GM18867 (cell line): ENCODE measurements at regions not wholly inside any gene's neighbourhood (a gene's known extent, or its start where the extent isn't known, plus 50 kb on each side); places are given as distances from the start of the nearest gene placed in this dataset.
"Not testable (repeated sequence)": the region's sequence is repeated elsewhere in the genome, so short reads cannot be mapped to it uniquely, and the experiment has no call there.

Source experiments
- ATAC-seq: cut with Tn5 transposase; IDR thresholded peaks from one replicate; pipeline ENCODE4 v1.9.1; 2021; ENCODE audit warnings: mild to moderate bottlenecking, moderate library complexity; ENCODE audit not compliant: unreplicated experiment

DNA sequence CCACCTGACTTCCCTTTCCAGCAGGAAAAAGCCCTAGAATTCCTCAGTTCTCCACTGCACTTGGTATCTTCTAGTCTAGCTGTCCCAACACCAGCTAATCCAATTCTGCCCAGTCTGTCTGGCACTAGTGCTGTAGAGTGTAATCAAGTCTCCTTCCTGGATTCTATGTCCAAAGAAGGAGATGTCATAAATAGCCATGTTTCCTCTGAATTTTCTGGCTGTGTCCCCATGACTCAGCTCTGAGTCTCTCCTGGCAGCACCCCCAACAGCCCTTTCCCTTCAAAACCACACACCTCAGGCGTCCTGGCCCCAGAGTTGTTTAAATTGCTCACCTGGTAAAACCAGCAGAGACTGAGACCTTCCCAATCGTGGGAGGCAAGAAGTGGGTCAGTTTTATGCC lies 197.2 kb downstream of the GRXCR1 start:
- no peak for ATAC-seq

DNA sequence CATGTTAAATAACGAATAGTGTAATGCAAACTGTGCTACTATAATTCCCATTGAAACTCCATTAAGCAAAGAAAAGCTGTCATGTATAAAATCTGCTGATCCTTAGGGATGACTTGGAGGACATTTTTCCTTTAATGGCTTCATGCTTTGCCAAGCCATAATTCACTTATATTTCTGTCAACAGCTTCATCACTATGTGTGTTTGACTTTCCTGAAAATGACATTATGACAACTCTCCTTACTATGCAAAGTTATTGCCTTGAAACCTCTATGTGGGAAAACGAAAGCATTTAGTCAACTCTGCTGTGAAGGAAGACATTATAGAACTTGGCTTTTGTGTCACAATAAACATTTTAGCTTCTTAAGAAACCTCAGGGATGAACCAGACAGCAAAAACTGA lies 210.5 kb downstream of the GRXCR1 start:
- ATAC-seq = peak; percentile 55

DNA sequence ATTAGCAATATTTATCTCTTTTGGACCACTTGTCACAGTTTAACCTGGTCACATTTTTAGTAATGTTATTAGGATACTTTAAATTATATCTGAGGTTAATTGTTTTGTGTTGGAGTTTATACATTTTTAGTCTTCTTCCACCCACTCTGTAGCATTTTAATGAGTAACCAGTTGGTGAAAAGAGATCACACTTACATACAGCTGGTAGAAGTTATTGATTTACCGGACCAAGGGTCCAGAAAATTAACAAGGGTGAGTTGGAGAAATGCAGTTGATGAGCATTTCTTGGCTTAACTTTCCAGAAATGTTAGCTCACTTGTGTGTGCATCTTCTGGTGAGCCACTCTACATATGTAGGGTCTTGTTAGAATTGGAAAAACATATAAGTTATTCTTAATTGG lies 219.6 kb downstream of the GRXCR1 start:
- ATAC-seq = no peak

DNA sequence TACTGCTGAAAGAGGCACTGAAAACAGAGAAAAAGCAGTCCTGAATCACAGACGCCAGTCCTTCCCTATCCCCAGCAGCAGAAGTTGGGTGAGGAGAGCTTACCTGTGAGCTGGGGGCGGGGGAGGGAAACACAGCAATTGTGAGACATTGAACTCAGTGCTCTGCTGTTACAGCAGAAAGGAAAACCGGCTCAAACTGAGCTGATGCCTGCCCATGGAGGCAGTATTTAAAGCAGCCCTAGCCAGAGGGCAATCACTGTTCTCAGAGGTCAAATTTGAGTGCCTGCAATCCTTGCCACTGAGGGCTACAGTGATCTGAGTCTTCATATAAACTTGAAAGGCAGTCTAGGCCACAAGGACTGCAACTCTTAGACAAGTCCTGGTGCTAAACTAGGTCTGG lies 220.7 kb downstream of the GRXCR1 start:
- ATAC-seq = no peak

DNA sequence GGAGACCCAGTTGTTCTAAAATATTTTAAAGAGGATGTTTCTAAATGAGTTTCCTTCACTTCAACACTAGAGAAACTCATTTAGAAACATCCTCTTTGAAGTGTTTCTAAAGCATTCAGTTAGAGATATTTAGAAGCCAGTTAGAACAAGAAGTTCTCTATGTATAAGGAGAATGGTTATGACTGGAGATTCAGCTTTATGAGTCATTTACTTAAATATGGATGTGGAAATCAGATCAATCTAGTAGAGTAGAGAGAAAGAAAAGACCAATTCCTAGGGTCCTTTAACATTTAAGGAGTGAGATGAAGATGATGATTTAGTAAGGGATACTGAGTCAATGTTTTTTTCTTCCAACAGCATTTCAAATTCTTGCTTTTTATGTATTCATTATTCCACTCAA lies 234.1 kb downstream of the GRXCR1 start:
- no peak for ATAC-seq

DNA sequence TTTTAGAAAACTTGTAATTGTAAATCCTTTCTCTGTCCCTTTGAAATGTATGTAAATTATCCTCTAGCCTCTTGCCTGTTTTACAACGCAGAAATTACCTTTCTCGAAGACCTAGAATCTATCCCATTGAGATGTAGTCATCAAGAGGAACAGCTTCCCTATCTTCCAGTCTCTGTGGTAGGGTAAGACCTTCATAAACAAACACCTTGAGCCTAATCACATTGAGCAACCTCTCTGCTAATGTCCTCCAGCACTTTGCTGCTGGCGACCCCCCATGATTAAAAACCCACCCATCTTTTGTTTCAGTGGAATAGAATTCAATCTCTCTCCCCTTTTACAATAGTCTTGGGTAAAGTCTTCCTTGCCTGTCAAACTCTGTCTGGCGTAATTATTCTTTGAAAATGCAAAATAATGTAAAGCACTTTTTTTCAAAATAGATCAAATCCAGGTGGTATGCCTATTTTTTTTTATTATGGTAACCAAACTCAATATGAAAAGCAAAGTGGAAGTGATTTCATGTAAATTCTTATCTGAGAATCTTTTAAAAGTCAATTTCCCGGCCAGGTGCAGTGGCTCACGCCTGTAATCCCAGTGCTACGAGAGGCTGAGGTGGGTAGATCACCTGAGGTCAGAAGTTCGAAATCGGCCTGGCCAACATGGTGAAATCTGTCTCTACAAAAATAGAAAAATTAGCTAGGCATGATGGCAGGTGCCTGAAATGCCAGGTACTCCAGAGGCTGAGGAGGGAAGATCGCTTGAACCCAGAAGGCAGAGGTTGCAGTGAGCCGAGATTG lies 237.9 kb downstream of the GRXCR1 start:
- ATAC-seq = no peak

DNA sequence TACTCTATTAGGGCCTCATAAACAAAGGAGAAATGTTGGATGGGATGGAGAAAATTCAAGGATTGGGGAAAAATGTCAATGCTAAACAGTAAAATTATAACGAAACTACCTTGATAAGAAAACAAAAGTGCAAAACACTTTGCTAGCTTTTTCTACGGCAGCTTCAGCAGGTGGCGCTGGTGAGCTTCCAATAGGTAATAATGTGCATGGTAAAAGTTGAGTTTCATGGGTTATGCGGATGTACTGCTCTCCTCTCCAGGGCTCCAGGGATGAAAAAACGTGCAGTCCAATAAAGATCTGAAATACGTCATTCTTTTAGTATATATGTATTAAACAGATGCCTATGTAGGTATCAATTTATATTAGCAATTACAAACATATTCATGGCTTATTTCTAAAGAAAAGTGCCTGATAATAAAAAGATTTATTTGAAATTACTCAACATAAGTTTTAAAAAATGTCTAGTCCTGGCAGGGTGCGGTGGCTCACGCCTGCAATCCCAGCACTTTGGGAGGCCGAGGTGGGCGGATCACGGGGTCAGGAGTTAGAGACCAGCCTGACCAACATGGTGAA lies 239.6 kb downstream of the GRXCR1 start:
- ATAC-seq = peak; percentile 81

DNA sequence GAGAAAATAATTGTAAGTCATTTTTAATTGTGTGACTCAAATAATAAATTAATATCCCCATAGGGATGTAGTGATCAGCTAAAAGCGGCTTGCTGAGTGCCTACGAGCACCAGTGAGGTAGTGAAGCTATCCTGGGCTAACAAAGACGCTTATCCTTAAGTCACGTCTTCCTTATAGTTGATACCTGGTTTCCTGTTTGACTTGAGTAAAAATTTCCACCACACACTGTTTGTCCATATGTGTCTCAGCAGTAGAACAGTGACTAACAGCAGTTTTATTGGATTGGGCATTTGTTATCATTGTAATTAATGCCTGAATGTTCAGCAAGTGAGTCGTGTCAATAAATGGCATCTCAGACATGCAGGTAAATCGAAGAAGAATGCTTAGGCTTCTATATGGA lies 241.1 kb downstream of the GRXCR1 start:
- no peak for ATAC-seq

DNA sequence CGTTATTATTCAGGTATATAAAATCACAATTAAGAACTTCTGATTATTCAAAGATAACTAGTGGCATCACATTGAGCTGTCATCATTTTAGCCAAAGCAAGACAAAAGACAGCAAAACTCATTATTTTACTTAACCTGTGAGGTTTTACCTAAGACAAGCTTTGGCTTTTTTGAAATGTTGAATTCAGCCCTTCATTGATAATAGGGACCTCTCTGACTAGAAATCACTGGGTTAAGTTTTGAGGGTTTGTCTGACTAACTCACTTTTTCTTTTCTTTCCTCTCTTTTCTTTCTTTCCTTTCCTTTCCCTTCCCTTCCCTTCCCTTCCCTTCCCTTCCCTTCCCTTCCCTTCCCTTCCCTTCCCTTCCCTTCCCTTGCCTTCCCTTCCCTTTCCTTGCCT lies 244.2 kb downstream of the GRXCR1 start:
- no peak for ATAC-seq

DNA sequence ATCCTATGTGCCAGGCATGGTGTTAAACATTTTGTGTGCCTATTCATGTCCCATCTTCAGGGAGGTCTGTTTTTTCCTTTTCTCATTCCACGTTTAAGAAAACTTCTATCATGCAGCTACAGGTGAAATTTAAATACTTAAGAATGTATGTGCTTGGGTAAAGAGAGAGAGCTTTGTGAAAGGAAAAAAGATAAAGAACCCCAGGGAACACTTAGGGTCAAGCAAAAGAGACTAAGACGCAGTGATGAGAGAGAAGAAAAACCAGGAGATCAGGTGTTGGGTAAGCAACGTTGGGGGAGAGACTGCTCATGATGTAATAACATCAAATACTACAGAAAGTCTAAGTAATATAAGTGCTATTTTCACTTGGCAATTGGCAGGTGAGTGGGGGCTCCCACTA lies 253.7 kb downstream of the GRXCR1 start:
- ATAC-seq = no peak

DNA sequence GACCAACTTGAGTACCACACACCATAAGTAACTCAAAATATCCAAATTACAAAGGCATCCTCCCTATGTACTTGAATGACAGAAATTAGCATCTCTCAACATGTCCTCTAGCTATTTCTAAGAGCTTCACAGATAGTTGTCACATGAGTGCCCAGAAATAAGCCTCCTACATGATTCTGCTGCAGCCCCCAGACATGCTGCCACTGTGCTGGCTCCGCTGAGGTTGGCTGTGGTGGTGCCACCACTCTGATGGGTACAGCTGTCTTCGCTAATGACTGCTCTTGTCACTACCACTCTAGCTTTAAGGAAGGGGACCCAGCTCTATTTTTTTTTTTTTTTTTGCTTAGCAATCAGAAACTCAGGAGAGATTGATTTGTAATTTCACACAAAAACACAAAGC lies 256.0 kb downstream of the GRXCR1 start:
- ATAC-seq = no peak

DNA sequence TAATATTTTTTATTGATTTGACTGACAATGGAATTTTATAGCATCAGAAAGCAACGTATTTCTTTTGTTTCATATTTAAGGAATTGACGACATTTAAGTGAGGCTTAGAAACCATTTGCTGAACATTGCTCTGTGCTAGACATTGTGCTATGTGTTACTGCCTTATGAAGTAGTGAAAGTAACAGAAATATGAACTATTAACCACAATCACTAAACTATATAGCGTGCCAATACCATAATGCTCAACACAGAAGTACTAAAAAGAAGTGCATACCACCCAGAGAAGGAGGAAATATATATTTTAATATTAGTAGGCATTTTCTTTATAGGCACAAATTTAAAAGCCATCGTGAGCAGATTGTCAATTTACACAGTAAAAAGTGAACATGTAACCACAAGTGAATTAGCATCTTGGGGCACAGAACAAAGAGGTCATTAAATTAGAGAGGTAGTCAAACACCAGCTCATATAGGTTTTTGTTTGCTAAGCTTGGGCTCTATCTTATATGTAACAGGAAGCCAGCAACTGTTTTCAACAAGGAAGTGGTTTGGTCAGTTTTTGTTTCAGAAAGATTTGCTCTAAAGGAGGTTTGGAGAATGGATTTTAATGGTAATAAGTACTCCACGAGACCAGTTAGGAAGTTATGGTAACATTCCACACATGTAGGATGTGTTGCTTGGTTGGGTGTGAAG lies 270.7 kb downstream of the GRXCR1 start:
- peak; percentile 42 for ATAC-seq

DNA sequence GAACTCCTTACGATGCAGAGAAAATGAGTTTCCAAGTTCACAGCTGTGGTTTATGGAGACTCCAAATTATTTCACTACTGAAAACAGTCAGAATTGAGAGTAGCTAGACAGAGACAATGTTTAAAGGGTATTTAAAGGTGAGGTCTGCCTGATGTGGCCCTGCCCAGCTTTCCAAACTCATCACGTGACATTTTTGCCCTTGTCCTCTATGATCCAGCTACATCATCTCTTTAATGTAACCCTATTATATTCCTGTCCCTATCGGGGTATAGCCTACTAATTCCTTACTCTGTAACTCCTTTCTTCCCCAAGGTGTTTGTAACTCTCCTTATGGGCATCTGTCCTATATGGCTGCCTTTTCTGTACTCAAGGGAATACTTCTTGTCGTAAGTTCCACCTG lies 297.2 kb downstream of the GRXCR1 start:
- no peak for ATAC-seq

DNA sequence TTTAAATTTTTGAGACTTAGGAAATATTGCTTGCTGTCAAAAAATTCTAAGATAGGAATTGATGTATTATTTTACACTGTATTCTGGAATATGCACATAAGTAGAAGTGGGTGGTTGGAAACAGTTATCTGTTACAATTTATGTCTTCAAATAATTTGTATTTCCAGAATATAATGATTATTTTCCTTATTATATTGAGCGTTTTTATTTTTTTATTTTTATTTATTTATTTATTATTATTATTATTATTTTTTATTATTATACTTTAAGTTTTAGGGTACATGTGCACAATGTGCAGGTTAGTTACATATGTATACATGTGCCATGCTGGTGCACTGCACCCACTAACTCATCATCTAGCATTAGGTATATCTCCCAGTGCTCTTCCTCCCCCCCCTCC lies 320.1 kb downstream of the GRXCR1 start:
- not testable (repeated sequence) for ATAC-seq

DNA sequence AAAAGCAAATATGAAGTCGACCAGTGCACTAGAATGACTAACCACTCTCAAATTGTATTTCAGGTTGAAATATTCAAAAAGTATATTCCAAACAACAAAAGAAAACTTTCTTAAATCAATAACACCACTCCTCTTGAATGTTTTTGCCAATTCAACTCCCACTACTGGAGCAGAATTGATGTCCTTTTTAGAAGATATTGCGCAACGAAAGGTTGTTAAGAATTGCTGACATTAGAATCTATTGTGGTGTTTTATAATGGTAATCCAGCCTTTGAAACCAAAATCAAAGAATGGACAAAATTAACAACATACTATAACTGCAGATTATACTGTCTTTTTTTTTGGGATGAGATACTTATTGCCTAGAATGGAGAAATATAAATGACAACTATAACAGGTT lies 331.3 kb downstream of the GRXCR1 start:
- no peak for ATAC-seq

DNA sequence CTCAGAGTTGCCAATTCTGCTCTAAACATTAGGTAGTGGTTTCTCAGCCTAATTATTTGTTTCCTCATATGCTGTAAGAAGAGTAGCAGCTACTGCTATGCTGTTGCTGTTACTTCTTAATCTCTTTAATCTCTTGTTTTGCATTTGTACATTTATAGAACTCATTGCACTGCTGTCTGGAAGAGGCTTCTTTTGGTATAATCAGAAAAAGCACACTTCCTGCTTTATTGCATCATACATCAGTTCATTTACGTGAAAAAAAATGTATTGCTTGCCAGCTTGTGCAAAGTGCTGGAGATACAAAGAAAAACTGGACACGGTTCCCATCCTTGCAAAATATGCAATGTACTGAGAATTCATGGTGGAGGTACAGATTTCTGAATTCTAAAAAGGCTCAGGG lies 332.0 kb downstream of the GRXCR1 start:
- no peak for ATAC-seq

DNA sequence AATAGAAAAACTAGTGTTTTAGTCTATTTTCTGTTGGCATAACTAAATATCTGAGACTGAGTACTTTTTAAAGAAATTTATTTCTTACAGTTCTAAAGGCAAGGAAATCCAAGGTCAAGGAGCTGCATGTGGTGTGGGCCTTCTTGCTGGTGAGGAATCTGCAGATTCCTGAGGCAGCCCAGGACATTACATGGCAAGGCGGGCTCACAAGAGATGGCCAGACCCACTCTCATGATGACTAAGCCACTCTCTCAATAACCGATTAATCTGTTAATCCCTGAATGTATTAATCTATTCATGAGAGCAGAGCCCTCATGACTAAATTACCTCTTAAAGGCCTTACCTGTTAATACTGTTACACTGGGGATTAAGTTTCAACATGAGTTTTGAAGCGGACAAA lies 340.8 kb downstream of the GRXCR1 start:
- no peak for ATAC-seq

DNA sequence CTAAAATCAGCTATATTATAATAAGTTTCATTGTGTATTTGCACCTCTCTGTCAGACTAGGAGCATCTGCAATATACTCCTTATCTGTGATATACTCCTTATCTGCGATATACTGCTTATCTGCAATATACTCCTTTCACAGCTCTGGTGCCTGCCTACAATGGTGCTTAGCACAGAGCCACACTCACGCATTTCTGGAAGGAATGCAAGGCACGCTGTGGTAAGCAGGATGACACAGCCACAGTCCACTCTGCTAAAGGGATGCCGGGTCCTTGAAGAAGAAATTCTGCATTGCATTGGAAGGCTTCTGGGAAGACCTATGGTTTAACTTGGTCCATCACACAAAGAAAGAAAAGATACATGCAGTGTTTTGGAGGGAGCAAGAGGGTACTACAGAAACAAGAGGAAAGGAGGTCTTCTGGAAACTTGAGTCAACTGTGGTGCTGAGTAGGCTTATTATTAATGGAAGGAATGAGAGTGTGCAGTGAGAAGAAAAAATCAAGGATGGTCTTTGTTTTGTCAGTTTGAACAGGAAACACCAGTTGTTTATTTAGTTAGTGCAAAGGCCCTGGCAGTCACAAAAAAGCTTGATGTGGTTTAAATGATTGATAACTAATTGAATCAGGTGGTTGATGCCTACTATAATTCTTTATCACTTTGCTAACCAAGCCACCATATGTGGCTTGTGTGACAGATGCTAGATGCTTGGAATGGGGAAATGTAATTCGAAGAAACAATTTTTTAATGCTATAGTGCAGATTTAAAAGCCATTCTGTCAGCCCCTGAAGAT lies 342.3 kb downstream of the GRXCR1 start:
- no peak for ATAC-seq

DNA sequence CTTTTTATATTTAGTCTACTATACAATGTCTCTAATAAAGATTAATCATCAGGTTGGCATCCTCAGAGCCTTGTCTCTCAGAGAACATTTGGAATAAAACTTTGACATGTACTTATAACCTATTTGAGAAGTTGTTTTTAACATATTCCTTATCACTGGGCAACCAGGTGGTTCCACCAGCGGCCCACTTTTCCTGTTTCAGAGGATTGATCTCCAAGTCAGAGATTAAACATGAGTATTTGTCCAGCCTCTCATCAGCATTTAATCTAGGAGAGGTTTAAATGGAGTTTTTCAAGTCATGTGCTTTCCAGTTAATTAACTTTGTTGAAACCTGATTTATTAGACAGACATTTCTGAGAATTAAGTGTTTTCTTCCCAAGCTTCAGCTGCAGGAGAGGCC lies 345.5 kb downstream of the GRXCR1 start:
- ATAC-seq = no peak

DNA sequence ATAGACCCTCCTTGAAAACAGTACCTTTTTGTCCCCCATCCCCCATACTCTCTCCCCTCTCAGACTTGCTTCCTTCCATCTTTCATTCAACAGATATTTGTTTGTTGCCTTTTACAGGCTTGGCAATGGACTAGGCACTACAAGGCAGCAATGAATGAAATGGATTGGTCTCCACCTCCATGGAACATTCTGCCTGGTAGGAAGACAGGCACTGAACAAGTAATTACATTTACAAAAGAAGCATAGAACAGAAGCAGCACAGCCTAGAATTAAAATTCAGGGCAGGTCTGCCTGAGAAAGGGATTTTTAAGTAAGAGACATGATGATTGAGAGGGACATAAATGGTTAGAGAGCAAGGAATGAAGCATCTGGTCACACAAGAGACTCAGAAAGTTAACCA lies 346.1 kb downstream of the GRXCR1 start:
- ATAC-seq = no peak

DNA sequence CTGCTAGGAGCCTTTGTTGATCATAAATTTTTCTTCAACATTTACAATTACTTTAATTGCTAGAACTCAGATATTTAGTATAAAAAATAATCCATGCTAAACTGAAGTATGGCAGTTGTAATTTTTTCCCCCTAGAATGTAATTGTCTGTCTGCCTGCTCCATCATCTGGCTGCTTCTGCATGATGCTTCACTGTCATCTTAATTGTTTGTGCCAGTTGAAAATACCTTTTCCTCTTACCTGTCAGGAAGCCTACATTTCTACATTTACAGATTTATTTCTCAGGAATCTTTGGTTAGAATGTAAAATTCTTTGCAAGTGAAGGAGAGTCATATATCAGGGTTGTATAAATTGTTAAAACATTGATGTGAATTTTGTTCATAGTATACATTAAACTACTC lies 348.6 kb downstream of the GRXCR1 start:
- ATAC-seq = no peak

DNA sequence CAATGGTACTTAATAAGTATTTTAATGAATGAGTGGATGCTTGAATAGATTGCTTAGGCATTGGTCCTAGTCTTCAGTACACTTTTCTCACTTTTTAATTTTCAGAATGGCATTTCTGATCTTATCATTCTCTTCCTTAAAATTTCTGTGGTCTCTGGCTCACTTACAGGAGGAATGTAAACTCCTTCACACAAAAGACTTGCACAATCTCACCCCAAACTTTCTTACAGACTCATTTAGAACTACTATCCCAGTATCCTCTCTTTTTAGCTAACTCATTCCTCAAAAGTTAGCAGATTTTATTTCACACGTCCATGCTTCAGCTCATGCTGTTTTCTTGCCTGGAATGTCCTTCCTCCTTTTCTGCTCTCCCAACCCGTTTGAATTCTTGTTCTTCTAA lies 350.1 kb downstream of the GRXCR1 start:
- ATAC-seq = no peak
